IMR-90 (cell line): ENCODE measurements at regions not wholly inside any gene's neighbourhood (a gene's known extent, or its start where the extent isn't known, plus 50 kb on each side); places are given as distances from the start of the nearest gene placed in this dataset.

ENCODE experiments used
- ATAC-seq: fragments of 200-7000 bp; cut with Tn5 transposase; 2 replicates; pipeline ENCODE4 v1.9.1; 2020; ENCODE audit warnings: low read depth, mild to moderate bottlenecking, moderate library complexity
- BruUV-seq: library from RNA; stranded (reverse); fragments of 400-500 nt; replicated peaks from 2 replicates; lab custom pipeline; 2021; lab: Mats Ljungman, UMichigan
- CTCF ChIA-PET: fragments of 300-600 bp; formaldehyde crosslinking; extraction: SDS; loops from one replicate; lab custom pipeline; 2021; ENCODE audit warnings: antibody characterized with exemption; lab: Yijun Ruan, JAX
- POLR2A ChIA-PET: fragments of 300-600 bp; sonication (Branson Sonifier 250); formaldehyde crosslinking; loops from one replicate; lab custom pipeline; 2022; ENCODE audit warnings: antibody characterized with exemption; ENCODE audit not compliant: unreplicated experiment; lab: Charles Lee
- DNase-seq: peaks from one replicate; pipeline ENCODE4 v3.0.0; 2013
- H2AFZ ChIP-seq: replicated peaks from 2 replicates; pipeline ENCODE3; 2013; ENCODE audit warnings: low read length, mild to moderate bottlenecking; ENCODE audit not compliant: poor library complexity
- H2AK5ac ChIP-seq: 2 replicates; pipeline ENCODE4 v1.6.1; 2013; ENCODE audit warnings: low read depth, low read length, inconsistent platforms
- H2AK9ac ChIP-seq: replicated peaks from 2 replicates; pipeline ENCODE3; 2013; ENCODE audit warnings: mild to moderate bottlenecking, low read depth, low read length, moderate library complexity; ENCODE audit not compliant: poor library complexity
- H2BK120ac ChIP-seq: 2 replicates; pipeline ENCODE4 v1.6.1; 2013; ENCODE audit warnings: low read depth, low read length, inconsistent platforms
- H2BK15ac ChIP-seq: 3 replicates; pipeline ENCODE4 v1.6.1; 2013; ENCODE audit warnings: low read depth, low read length, inconsistent platforms
- H2BK20ac ChIP-seq: 2 replicates; pipeline ENCODE4 v1.6.1; 2013; ENCODE audit warnings: low read depth, mild to moderate bottlenecking, inconsistent platforms, low read length, moderate library complexity
- H2BK5ac ChIP-seq: 2 replicates; pipeline ENCODE4 v1.6.1; 2013; ENCODE audit warnings: mild to moderate bottlenecking, low read depth, low read length, inconsistent platforms; ENCODE audit not compliant: poor library complexity, severe bottlenecking
- H3K14ac ChIP-seq: replicated peaks from 2 replicates; pipeline ENCODE4 v1.6.1; 2013; ENCODE audit warnings: low read depth, low read length, inconsistent platforms
- H3K18ac ChIP-seq: 2 replicates; pipeline ENCODE4 v1.6.1; 2013; ENCODE audit warnings: low read depth, low read length, control low read depth
- H3K23ac ChIP-seq: 2 replicates; pipeline ENCODE4 v1.6.1; 2013; ENCODE audit warnings: low read depth, low read length, inconsistent platforms
- H3K27ac ChIP-seq: 2 replicates; pipeline ENCODE4 v1.5.1; 2013; ENCODE audit warnings: mild to moderate bottlenecking, control low read depth, low read length; ENCODE audit not compliant: insufficient read depth
- H3K27me3 ChIP-seq: 2 replicates; pipeline ENCODE4 v1.6.1; 2013; ENCODE audit warnings: low read length; ENCODE audit not compliant: control insufficient read depth, insufficient read depth
- H3K36me3 ChIP-seq: 2 replicates; pipeline ENCODE4 v1.6.1; 2013; ENCODE audit warnings: low read length, mixed read lengths; ENCODE audit not compliant: control insufficient read depth, insufficient read depth
- H3K4ac ChIP-seq: 2 replicates; pipeline ENCODE4 v1.6.1; 2013; ENCODE audit warnings: low read depth, low read length, inconsistent platforms
- H3K4me1 ChIP-seq: 2 replicates; pipeline ENCODE4 v1.6.1; 2013; ENCODE audit warnings: low read length, mixed read lengths; ENCODE audit not compliant: control insufficient read depth, insufficient read depth
- H3K4me2 ChIP-seq: 2 replicates; pipeline ENCODE4 v1.6.1; 2013; ENCODE audit warnings: low read depth, mild to moderate bottlenecking, control low read depth, low read length, moderate library complexity
- H3K4me3 ChIP-seq: 2 replicates; pipeline ENCODE4 v1.5.1; 2013; ENCODE audit warnings: low read depth, mild to moderate bottlenecking, control low read depth, low read length, moderate library complexity; ENCODE audit not compliant: insufficient read depth
- H3K56ac ChIP-seq: 2 replicates; pipeline ENCODE4 v1.6.1; 2013; ENCODE audit warnings: low read length, inconsistent platforms; ENCODE audit not compliant: insufficient read depth; ENCODE audit errors: extremely low read depth
- H3K79me1 ChIP-seq, 2 experiments: 2 replicates each; pipeline ENCODE4 v1.6.1; 2013; ENCODE audit warnings: low read length in 2 of 2, inconsistent platforms in 1 of 2, low read depth in 1 of 2
- H3K9ac ChIP-seq: 2 replicates; pipeline ENCODE4 v1.6.1; 2013; ENCODE audit warnings: low read depth, low read length, control low read depth
- H3K9me1 ChIP-seq: 2 replicates; pipeline ENCODE4 v1.6.1; 2013; ENCODE audit warnings: low read length, inconsistent platforms; ENCODE audit not compliant: insufficient read depth
- H3K9me3 ChIP-seq: 2 replicates; pipeline ENCODE4 v1.6.1; 2013; ENCODE audit warnings: low read length; ENCODE audit not compliant: control insufficient read depth, insufficient read depth
- H4K20me1 ChIP-seq: 2 replicates; pipeline ENCODE4 v1.6.1; 2013; ENCODE audit warnings: low read length, inconsistent platforms; ENCODE audit not compliant: insufficient read depth
- H4K5ac ChIP-seq: 2 replicates; pipeline ENCODE4 v1.6.1; 2013; ENCODE audit warnings: mild to moderate bottlenecking, low read depth, low read length, control low read depth
- H4K8ac ChIP-seq, 2 experiments: 2 replicates each; pipeline ENCODE4 v1.6.1; 2013; ENCODE audit warnings: low read depth in 2 of 2, low read length in 2 of 2, control low read depth in 1 of 2, inconsistent platforms in 1 of 2
- H4K91ac ChIP-seq: 2 replicates; pipeline ENCODE4 v1.6.1; 2013; ENCODE audit warnings: low read depth, low read length, inconsistent platforms; ENCODE audit not compliant: insufficient read depth
- MAFK ChIP-seq: IDR thresholded peaks from 2 replicates; pipeline ENCODE4 v1.6.1; 2012; ENCODE audit warnings: low read depth, low read length, improper control_type of control experiment
- NFE2L2 ChIP-seq: fragments of 150-350 bp; IDR thresholded peaks from 2 replicates; pipeline ENCODE4 v1.6.1; 2016; ENCODE audit warnings: low read depth, mild to moderate bottlenecking, low read length
- RAD21 ChIP-seq: IDR thresholded peaks from 2 replicates; pipeline ENCODE4 v1.6.1; 2012; ENCODE audit warnings: low read length, improper control_type of control experiment
- WGBS, 2 experiments: methylation state at CpG; one replicate each; pipeline versions ENCODE4 v1.1.5 to v1.1.7; 2013; ENCODE audit warnings: missing lambda C conversion rate in 2 of 2; ENCODE audit not compliant: insufficient read length in 1 of 2; ENCODE audit errors: extremely low coverage in 2 of 2; 5-methylcytosine and 5-hydroxymethylcytosine counted together
- dilution Hi-C: fragments of 300-500 bp; cut with HindIII; formaldehyde crosslinking; loops from one replicate; pipeline ENCODE4 v1.14.3; 2018; ENCODE audit warnings: low sequenced_read_pairs; ENCODE audit not compliant: unreplicated experiment
- in situ Hi-C: fragments of 300-500 bp; cut with MboI; formaldehyde crosslinking; loops from 3 replicates; pipeline ENCODE4 v1.14.3; 2019; ENCODE audit warnings: low sequenced_read_pairs, inconsistent platforms, mixed read lengths
- intact Hi-C: fragments of 100-400 bp; cut with micrococcal nuclease; formaldehyde crosslinking; loops from 2 replicates; pipeline ENCODE4 v1.10.0; 2022
- TF ChIP-seq, protein P1 (sequence below): fragments of 150-350 bp; IDR thresholded peaks from 2 replicates; pipeline ENCODE4 v1.6.1; 2017; ENCODE audit warnings: mild to moderate bottlenecking, antibody characterized with exemption, low read length, low read depth
- TF ChIP-seq, protein P2 (sequence below): fragments of 150-350 bp; IDR thresholded peaks from 2 replicates; pipeline ENCODE4 v1.6.1; 2016; ENCODE audit warnings: low read depth, mild to moderate bottlenecking, low read length, moderate library complexity, borderline replicate concordance

GRCh38 chr1:209305221-209305954 lies 278.1 kb upstream of the CAMK1G start:
- no peak overlapping the region for H3K9ac ChIP-seq
- H2BK20ac ChIP-seq, result no peak overlapping the region
- H4K8ac ChIP-seq, result no peak overlapping the region
- no peak overlapping the region for H2BK5ac ChIP-seq
- no peak overlapping the region for H3K23ac ChIP-seq
- no peak overlapping the region for H4K5ac ChIP-seq
- no peaks in the 10 kb centered on the region for H3K79me1 ChIP-seq
- no peak overlapping the region for H3K4me2 ChIP-seq
- no peak overlapping the region for H2AFZ ChIP-seq
- peaks cover 1% of the 10 kb centered on the region; the same call in 1 of the 2 replicates for H3K27me3 ChIP-seq
- H3K14ac ChIP-seq, result no peak overlapping the region
- DNase-seq (no peak), ATAC-seq (no peak)
- H2BK15ac ChIP-seq, result no peak overlapping the region
- no peak overlapping the region for H2BK120ac ChIP-seq
- BruUV-seq, result no TSS peak
- no peak overlapping the region for H3K4ac ChIP-seq
- H3K4me3 ChIP-seq, result no peak overlapping the region
- TF ChIP-seq, protein P1, sequence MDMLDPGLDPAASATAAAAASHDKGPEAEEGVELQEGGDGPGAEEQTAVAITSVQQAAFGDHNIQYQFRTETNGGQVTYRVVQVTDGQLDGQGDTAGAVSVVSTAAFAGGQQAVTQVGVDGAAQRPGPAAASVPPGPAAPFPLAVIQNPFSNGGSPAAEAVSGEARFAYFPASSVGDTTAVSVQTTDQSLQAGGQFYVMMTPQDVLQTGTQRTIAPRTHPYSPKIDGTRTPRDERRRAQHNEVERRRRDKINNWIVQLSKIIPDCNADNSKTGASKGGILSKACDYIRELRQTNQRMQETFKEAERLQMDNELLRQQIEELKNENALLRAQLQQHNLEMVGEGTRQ, result no peak
- TF ChIP-seq NFE2L2 (no peak), MAFK (no peak), RAD21 (no peak)
- TF ChIP-seq, protein P2, sequence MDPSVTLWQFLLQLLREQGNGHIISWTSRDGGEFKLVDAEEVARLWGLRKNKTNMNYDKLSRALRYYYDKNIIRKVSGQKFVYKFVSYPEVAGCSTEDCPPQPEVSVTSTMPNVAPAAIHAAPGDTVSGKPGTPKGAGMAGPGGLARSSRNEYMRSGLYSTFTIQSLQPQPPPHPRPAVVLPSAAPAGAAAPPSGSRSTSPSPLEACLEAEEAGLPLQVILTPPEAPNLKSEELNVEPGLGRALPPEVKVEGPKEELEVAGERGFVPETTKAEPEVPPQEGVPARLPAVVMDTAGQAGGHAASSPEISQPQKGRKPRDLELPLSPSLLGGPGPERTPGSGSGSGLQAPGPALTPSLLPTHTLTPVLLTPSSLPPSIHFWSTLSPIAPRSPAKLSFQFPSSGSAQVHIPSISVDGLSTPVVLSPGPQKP, result no peak
- ChIA-PET CTCF (no interaction called here), POLR2A (no interaction called here)
- no peak overlapping the region for H2AK9ac ChIP-seq
- no peak overlapping the region for H3K56ac ChIP-seq
- H3K9me3 ChIP-seq, result no peaks in the 10 kb centered on the region
- H4K20me1 ChIP-seq, result no peaks in the 10 kb centered on the region
- no peak overlapping the region for H4K91ac ChIP-seq
- no peaks in the 10 kb centered on the region for H3K9me1 ChIP-seq
- no peak overlapping the region for H3K27ac ChIP-seq
- in situ Hi-C loops, result no loop called here
- dilution Hi-C loops, result no loop called here
- H3K36me3 ChIP-seq, result no peaks in the 10 kb centered on the region
- no peaks in the 10 kb centered on the region for H3K4me1 ChIP-seq
- WGBS, 2 experiments, result 100% methylated on average over 1 of the region's 4 CpGs; no CpG with 5 or more reads in 1 of the 2 experiments
- H2AK5ac ChIP-seq, result no peak overlapping the region
- intact Hi-C loops, result no loop called here
- H3K18ac ChIP-seq, result no peak overlapping the region
